Brain microvascular endothelial cell (primary cell): ENCODE measurements at regions not wholly inside any gene's neighbourhood (a gene's known extent, or its start where the extent isn't known, plus 50 kb on each side); places are given as distances from the start of the nearest gene placed in this dataset.

Source experiments
- DNase-seq: peaks from one replicate; pipeline ENCODE4 v3.0.0-alpha.2; 2020
- H3K27ac ChIP-seq: fragments of 250-450 bp; sonication (Bioruptor Pico); 2 replicates; pipeline ENCODE4 v1.5.1; 2020; ENCODE audit warnings: mild to moderate bottlenecking, moderate library complexity
- H3K27me3 ChIP-seq: fragments of 250-450 bp; sonication (Bioruptor Pico); replicated peaks from 2 replicates; pipeline ENCODE4 v1.5.1; 2020; ENCODE audit warnings: mild to moderate bottlenecking
- H3K36me3 ChIP-seq: fragments of 250-450 bp; sonication (Bioruptor Pico); replicated peaks from 2 replicates; pipeline ENCODE4 v1.5.1; 2020; ENCODE audit warnings: mild to moderate bottlenecking
- H3K4me3 ChIP-seq: 2 replicates; pipeline ENCODE4 v1.5.1; 2011; ENCODE audit warnings: low read depth, mild to moderate bottlenecking, control low read depth, low read length, moderate library complexity
- CTCF ChIP-seq: IDR thresholded peaks from 2 replicates; pipeline ENCODE4 v1.5.1; 2011; ENCODE audit warnings: low read depth, mild to moderate bottlenecking, moderate library complexity, low read length, control low read depth, inconsistent platforms; ENCODE audit errors: missing control alignments
- in situ Hi-C: cut with HindIII; loops from 2 replicates; pipeline ENCODE4 v1.10.0; 2017; ENCODE audit warnings: low sequenced_read_pairs, low pct_ligation_motif_present

DNA sequence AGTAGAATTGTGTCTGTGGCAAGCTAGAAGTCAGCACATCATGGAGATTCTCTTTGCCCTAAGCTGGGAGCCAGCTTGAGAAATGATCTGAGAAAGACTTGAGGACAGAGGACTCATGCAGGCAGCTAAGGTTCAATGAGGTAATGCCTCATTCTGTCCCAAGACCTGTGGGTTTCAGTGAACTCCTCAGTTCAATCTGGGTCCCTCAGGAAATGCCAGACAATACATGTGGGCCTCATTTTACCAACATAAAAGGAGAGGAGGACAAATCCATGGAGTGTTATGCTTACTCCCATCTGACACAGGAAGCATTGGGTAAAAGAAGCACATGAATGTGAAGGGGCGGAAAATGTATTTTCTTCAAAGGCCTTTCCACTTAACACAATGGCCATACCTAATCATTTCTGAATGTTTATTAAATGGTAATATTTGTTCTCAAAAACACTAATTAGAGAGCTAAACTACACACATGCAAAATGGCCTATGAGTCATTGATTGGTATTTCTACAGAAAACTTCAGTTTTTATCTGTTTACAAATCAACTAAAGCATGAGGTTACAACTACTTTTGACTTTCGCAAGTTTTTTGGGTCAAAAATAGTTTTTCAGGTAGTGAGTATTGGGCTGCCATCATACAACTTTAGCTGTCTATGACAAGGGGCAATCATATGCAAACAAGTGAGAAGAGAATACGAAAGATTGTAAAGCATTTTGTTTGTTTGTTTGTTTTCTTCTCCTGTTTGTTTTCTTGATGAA lies 205.3 kb downstream of the CHRM2 start:
- in situ Hi-C loops: no loop called here
- no peaks in the 10 kb centered on the region for H3K36me3 ChIP-seq
- no peak overlapping the region for H3K4me3 ChIP-seq
- peak overlapping the region; percentile 97 for H3K27ac ChIP-seq
- TF ChIP-seq CTCF: no peak
- DNase-seq: peak; percentile 60
- H3K27me3 ChIP-seq: no peaks in the 10 kb centered on the region
